ENCODE measurements at regions not wholly inside any gene's neighbourhood (a gene's known extent, or its start where the extent isn't known, plus 50 kb on each side); places are given as distances from the start of the nearest gene placed in this dataset.

DNA sequence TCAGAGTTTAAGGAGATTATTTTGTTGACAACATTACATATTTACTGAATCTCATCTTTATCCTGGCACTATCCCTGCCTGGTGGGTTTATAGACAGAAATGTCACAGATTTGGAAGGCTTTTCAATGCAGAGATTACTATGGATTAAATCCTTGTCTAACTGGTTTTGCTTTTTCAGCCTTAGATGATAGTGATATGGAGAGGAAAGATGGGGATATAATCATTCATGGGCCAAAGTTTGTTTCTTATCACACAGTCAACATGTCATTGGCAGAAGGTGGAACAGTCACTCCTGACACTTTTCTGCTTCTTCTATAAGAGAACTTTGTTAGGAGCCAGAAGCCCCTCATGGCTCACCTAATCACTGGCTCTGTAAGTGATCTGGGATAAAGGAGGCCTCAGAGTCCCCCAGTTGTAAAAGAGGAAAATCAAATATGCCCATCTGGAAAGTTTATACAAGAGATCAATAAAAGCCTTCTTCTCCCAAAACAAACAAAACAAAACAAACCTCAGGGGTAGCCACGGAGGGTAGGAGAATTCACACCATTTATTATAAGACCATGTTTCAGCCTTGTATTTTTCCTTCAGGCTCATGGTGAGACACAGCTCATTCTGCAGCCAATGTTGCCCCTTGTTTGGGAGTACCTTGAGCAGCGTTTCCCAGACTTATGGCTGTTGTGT, 101.2 kb downstream of the PCSK1 start:
- no peaks in the 10 kb centered on the region for H3K9me3 ChIP-seq
- no peak overlapping the region for H2AFZ ChIP-seq (ENCODE audit: low read depth)
- H3K36me3 ChIP-seq (replicated peaks in 1 of 2; ENCODE audit: control insufficient read depth in 1 of 2, insufficient read depth in 2 of 2, low read length in 1 of 2): no peaks in the 10 kb centered on the region
- no peaks in the 10 kb centered on the region for H3K9me2 ChIP-seq
- POLR2A ChIA-PET: no interaction called here
- WGBS (ENCODE audit: low lambda C conversion rate): 82% methylated on average over 2 of the region's 2 CpGs
- no peak overlapping the region for H3K27ac ChIP-seq (ENCODE audit: low read depth in 2 of 2, low read length in 1 of 2)
- H3K79me2 ChIP-seq (ENCODE audit: insufficient read depth): no peaks in the 10 kb centered on the region
- no peak overlapping the region for H3K4me2 ChIP-seq
- H3K27me3 ChIP-seq (ENCODE audit: insufficient read depth): no peaks in the 10 kb centered on the region
- no peak overlapping the region for H3K4me3 ChIP-seq (ENCODE audit: low read depth in 2 of 2, low read length in 1 of 2)
- no peak overlapping the region for H3K9ac ChIP-seq
- CTCF ChIA-PET: interaction anchor here (1.0 to 7.7 kb wide), 4 partner anchors 12 to 473 kb away, joined by 3 to 157 read pairs (median 4); no protein-coding TSS in a partner anchor
- TF ChIP-seq YY1 (IDR thresholded peaks at IDR 0.05; ENCODE audit: low read depth) (no peak), ELF1 (IDR thresholded peaks at IDR 0.05) (no peak), CHD2 (IDR thresholded peaks at IDR 0.05; ENCODE audit: low read length, partially characterized antibody) (no peak), MXI1 (IDR thresholded peaks at IDR 0.05; ENCODE audit: low read depth, low read length) (no peak), IRF3 (IDR thresholded peaks at IDR 0.05; ENCODE audit: low read depth, low read length) (no peak), FOXM1 (IDR thresholded peaks at IDR 0.05; ENCODE audit: low read depth) (no peak), JUND (IDR thresholded peaks at IDR 0.05) (no peak), TAF1 (IDR thresholded peaks at IDR 0.05; ENCODE audit: borderline replicate concordance, low read depth, low read length) (no peak), SMC3 (IDR thresholded peaks at IDR 0.05; ENCODE audit: low read depth, low read length) (no peak), RFX5 (IDR thresholded peaks at IDR 0.05; ENCODE audit: low read length) (no peak), NRF1 (IDR thresholded peaks at IDR 0.05; ENCODE audit: low read depth, low read length) (no peak), EZH2phosphoT487 (IDR thresholded peaks at IDR 0.05; ENCODE audit: borderline replicate concordance, low read depth) (no peak), TEAD4 (IDR thresholded peaks at IDR 0.05; ENCODE audit: borderline replicate concordance, insufficient read depth) (no peak), RCOR1 (IDR thresholded peaks at IDR 0.05; ENCODE audit: low read length) (no peak), GABPA (IDR thresholded peaks at IDR 0.05; ENCODE audit: low read depth) (no peak)
- no peaks in the 10 kb centered on the region for H4K20me1 ChIP-seq (ENCODE audit: insufficient read depth)
- no peak for DNase-seq
- peaks cover 15 to 41% of the 10 kb centered on the region in 2 experiments; a peak in 3 of 4 replicates for H3K4me1 ChIP-seq (ENCODE audit: control insufficient read depth in 1 of 2, insufficient read depth in 2 of 2, low read depth in 1 of 2, low read length in 1 of 2)
- H3F3A ChIP-seq (replicated peaks; ENCODE audit: insufficient read depth): peaks cover 8% of the 10 kb centered on the region

DNA sequence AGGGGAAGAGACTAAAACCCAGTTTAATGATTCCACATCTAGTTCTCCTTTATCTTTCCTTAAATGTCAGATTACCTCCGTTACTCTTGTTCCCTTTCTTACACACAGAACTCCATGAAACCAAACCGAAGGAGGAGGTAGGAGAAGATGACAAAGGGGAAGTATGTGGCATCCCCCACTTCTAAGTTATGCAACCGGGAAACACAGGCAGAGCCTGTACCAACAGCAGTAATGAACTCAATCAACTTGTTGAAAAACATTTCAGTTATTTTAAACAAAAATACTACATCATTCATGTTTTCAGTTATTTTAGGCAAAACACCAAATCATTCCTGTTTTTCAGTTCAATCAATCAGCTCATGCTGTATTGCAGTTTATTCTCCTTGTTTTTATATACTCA, 101.8 kb downstream of the PCSK1 start:
- Histone ChIP-seq H3K27ac (ENCODE audit: low read depth in 2 of 2, low read length in 1 of 2) (peak overlapping the region; percentile 31 to 39; a peak in 2 of 4 replicates), H3K9me2 (no peaks in the 10 kb centered on the region), H3K9me3 (no peaks in the 10 kb centered on the region), H3K4me1 (ENCODE audit: control insufficient read depth in 1 of 2, insufficient read depth in 2 of 2, low read depth in 1 of 2, low read length in 1 of 2) (peaks cover 15 to 40% of the 10 kb centered on the region in 2 experiments; a peak in 3 of 4 replicates), H3F3A (replicated peaks; ENCODE audit: insufficient read depth) (peaks cover 8% of the 10 kb centered on the region), H3K9ac (no peak overlapping the region), H3K4me2 (no peak overlapping the region; the same call in 1 of the 2 replicates), H3K36me3 (replicated peaks in 1 of 2; ENCODE audit: control insufficient read depth in 1 of 2, insufficient read depth in 2 of 2, low read length in 1 of 2) (no peaks in the 10 kb centered on the region), H4K20me1 (ENCODE audit: insufficient read depth) (no peaks in the 10 kb centered on the region), H2AFZ (ENCODE audit: low read depth) (no peak overlapping the region), H3K79me2 (ENCODE audit: insufficient read depth) (no peaks in the 10 kb centered on the region), H3K27me3 (ENCODE audit: insufficient read depth) (no peaks in the 10 kb centered on the region), H3K4me3 (ENCODE audit: low read depth in 2 of 2, low read length in 1 of 2) (no peak overlapping the region)
- no peak for DNase-seq
- POLR2A ChIA-PET: no interaction called here
- 90% methylated on average over 3 of the region's 3 CpGs for WGBS (ENCODE audit: low lambda C conversion rate)
- TF ChIP-seq USF1 (IDR thresholded peaks at IDR 0.05; ENCODE audit: borderline replicate concordance, low read depth) (no peak), ELF1 (IDR thresholded peaks at IDR 0.05) (no peak), RAD21 (IDR thresholded peaks at IDR 0.05; ENCODE audit: low read length) (no peak)
- CTCF ChIA-PET: interaction anchor here (1.0 to 1.6 kb wide), 2 partner anchors 14 to 472 kb away, joined by 3 to 4 read pairs; no protein-coding TSS in a partner anchor

Data from SK-N-SH (cell line).